ENCODE measurements at regions not wholly inside any gene's neighbourhood (a gene's known extent, or its start where the extent isn't known, plus 50 kb on each side); places are given as distances from the start of the nearest gene placed in this dataset.

DNA sequence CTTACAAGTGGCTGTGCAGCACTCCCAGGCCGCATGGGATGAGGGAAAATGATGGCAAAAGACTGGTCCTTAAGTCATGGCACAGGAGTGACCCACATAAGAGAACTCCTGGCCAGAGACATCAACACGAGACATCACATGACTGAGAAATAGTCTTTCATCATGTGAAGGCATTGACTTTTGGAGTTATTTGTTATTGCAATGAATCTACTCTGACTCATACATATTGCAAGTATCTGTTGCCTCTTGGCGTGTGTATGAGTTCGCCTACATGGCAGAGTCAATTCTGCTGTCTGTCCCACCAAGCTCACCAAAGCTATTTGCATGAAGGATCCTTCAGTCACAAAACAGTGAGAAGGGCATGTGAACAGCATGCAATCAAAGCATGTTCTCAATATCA, 59.7 kb upstream of the HABP2 start:
- 81 to 89% (median 87%) methylated on average over 4 of the region's 4 CpGs for WGBS, 4 donors
- no peak for DNase-seq
- intact Hi-C loops (cut with DNase I) = no loop called here
- Histone ChIP-seq H3K4me1 (replicated peaks in 1 of 2) (peaks cover 0 to 17% of the 10 kb centered on the region in 2 donors), H3K36me3 (replicated peaks in 1 of 2) (no peaks in the 10 kb centered on the region), H3K4me3 (no peak overlapping the region), H3K27ac (peak overlapping the region in 1 of 5 donors; percentile 38), H3K27me3 (no peaks in the 10 kb centered on the region), H3K9me3 (replicated peaks in 1 of 3) (no peaks in the 10 kb centered on the region)
- TF ChIP-seq CTCF (IDR thresholded peaks at IDR 0.05) (no peak), POLR2A (IDR thresholded peaks at IDR 0.05) (no peak)

- peak overlapping the region in 1 of 5 donors; percentile 49 for H3K27ac ChIP-seq
- no peaks in the 10 kb centered on the region for H3K36me3 ChIP-seq (replicated peaks in 1 of 2)
- intact Hi-C loops (cut with DNase I) = no loop called here
- no peaks in the 10 kb centered on the region for H3K27me3 ChIP-seq
- TF ChIP-seq POLR2A (IDR thresholded peaks at IDR 0.05) (no peak), CTCF (IDR thresholded peaks at IDR 0.05) (no peak)
- H3K4me3 ChIP-seq = no peak overlapping the region
- no peak for DNase-seq
- WGBS, 4 donors = 57 to 67% (median 60%) methylated on average over 5 of the region's 5 CpGs
- H3K4me1 ChIP-seq (replicated peaks in 1 of 2) = peaks cover 0 to 17% of the 10 kb centered on the region in 2 donors
- H3K9me3 ChIP-seq (replicated peaks in 1 of 3) = no peaks in the 10 kb centered on the region
Measured at GRCh38 chr10:113493882-113494301, 59.0 kb upstream of the HABP2 start.

DNA sequence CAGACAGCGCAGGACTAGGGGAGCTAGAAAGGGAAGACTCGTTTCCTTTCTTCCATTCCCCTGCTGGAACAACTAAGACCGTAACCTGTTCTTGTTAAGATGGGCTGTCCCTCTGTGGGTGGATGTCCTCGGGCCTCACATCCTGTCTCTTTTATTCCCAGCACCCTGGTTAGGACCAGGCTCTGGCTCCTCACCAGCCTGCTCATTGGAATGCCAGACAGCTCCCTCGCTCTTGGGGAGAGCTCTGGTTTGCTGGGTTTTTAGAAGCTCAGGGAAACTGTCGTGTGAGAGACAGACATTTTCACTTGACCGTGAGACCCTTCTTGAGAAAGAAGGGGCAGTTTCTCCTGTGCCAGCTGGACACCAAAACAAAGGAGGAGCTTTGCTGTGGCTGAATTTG, 58.1 kb upstream of the HABP2 start:
- TF ChIP-seq POLR2A (IDR thresholded peaks at IDR 0.05) = no peak
- no peak for TF ChIP-seq CTCF (IDR thresholded peaks at IDR 0.05)
- DNase-seq = no peak
- intact Hi-C loops (cut with DNase I) = no loop called here
- H3K9me3 ChIP-seq (replicated peaks in 1 of 3) = no peaks in the 10 kb centered on the region
- H3K27ac ChIP-seq = peak overlapping the region in 1 of 5 donors; percentile 49
- H3K4me1 ChIP-seq (replicated peaks in 1 of 2) = peaks cover 0 to 17% of the 10 kb centered on the region in 2 donors
- 72 to 79% (median 76%) methylated on average over 6 to 7 of the region's 7 CpGs for WGBS, 4 donors
- no peaks in the 10 kb centered on the region for H3K27me3 ChIP-seq
- no peak overlapping the region for H3K4me3 ChIP-seq
- no peaks in the 10 kb centered on the region for H3K36me3 ChIP-seq (replicated peaks in 1 of 2)

GRCh38 chr10:113495553-113495952, 57.3 kb upstream of the HABP2 start:
- WGBS, 4 donors = 63 to 81% (median 70%) methylated on average over 8 of the region's 8 CpGs
- intact Hi-C loops (cut with DNase I) = no loop called here

More at GRCh38 chr10:113495553-113495952, 57.3 kb upstream of the HABP2 start:
- no peak for DNase-seq
- no peak overlapping the region for H3K27ac ChIP-seq
- no peak for TF ChIP-seq POLR2A (IDR thresholded peaks at IDR 0.05)
- TF ChIP-seq CTCF (IDR thresholded peaks at IDR 0.05) = no peak
- no peaks in the 10 kb centered on the region for H3K27me3 ChIP-seq
- H3K9me3 ChIP-seq (replicated peaks in 1 of 3) = no peaks in the 10 kb centered on the region
- H3K36me3 ChIP-seq (replicated peaks in 1 of 2) = no peaks in the 10 kb centered on the region
- no peak overlapping the region for H3K4me3 ChIP-seq
- peaks cover 0 to 17% of the 10 kb centered on the region in 2 donors for H3K4me1 ChIP-seq (replicated peaks in 1 of 2)
